HuH-7.5 (cell line): ENCODE measurements at regions not wholly inside any gene's neighbourhood (a gene's known extent, or its start where the extent isn't known, plus 50 kb on each side); places are given as distances from the start of the nearest gene placed in this dataset.

Experiments used
- DNase-seq: peaks from one replicate; pipeline ENCODE4 v3.0.0; 2011; ENCODE audit warnings: low spot score

DNA sequence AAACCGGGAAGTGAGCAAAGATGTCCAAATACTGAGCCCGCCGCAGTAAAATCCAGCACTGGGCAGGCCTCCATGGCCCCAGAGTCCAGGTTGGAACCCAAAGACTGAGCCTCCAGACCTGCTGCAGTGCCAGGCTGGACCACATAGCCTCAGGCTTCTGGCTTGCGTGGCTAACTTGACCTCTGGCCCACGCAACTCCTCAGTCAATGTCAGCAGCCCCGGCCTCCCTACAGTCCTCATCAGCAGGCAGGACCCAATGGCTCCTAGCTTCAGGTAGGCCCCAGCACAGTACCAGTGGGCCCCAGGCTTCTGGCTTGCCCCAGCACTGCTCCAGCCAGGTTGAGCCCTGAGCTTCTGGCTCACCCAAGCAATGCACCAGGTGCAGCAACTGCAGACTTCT is 245.1 kb upstream of the AFDN start:
- DNase-seq = no peak

DNA sequence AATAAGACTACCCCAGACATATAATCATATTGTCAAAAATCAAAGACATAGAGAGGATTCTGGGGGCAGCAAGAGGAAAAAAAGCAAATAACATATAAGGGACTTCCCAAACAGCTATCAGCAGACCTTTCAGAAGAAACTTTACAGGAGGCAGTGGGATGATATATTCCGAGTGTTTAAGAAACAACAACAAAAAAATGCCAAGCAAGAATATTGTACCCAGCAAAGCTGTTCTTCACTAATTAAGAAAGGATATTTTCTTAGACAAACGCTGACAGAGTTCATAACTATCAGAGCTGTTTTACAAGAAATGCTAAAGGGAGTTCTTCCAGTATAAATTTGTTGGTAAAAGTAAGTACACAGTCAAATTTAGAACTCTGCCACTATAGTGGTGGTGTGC is 243.3 kb upstream of the AFDN start:
- no peak for DNase-seq

DNA sequence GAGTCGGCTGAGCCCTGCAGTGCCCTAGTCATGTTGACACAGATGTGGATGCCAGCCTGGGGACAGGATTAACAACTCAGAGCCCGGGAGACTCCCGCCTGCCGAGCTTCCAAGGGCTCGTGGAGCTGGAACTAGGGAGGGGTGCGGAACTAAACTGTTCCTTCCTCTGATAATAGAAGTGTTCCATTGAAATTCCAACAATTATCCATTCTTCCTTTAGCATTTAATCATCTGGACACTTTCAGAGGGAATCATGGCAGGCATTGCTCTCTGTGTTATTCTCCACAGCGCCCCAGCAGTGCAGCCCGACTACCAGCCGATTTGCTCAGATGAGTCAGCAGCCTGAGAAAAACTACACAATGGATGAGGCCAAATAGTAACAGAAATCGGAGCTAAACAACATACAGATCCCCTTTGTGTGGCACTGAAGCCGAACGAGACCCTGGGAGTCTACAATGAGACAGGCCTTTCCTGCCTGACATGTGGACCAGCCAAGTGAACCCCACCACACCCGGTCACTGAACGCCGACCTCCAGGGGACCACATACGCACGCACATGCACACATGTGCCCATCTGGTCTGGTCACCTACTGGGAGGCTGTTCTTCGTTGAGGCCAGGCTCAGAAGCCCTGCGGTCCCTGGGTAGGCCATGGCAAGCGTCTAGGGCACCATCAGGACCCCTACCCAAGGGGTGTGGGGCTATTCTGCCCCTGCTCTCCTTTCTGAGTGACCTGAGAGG is 238.4 kb upstream of the AFDN start:
- DNase-seq = no peak

DNA sequence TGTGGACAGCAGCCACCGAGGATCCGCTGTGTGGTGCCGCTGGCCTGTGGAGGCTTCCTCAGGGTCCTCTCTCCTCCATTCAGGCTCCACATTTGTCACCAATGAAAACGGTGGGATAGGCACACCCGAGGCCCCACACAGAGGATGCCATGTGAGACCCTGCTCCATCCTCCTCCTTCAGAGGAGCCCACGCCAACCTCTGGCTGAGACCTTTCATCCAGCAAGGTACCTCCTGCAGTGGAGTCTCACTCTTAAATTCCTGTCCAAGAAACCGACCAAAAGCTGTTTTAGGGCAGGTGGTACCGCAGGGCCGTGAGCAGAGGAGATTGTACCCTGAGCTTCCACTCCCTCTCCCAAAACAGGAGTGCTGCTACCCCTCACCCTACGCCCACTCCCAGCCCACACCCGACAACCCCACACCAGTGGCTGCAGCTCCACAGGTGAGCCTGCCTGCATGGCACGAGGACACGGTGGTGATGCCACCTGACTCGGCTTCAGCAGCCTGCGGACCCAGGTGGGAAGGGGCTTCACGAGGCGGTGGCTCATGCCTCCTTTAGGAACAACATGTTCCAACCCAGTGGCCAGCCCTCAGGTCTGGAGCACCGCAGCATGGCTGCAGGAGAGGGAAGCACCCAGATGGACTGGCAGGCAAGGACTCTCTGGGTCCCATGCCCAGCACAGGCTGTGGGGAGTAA is 237.6 kb upstream of the AFDN start:
- no peak for DNase-seq

DNA sequence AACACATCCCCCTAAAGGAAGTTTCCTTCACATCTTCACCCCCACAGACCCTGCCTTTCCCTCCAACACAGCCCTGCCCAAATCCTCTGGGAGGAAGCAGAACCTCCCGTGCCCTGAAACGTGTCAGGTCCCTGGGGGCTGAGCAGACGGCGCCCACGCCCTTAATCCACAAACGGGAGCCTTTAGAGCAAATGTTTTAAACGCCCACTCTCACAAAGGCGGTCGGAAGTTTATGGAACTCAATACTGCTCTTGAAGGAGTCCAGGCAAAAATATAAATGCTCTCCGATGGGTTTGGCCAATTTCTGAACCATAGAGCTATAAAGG is 237.1 kb upstream of the AFDN start:
- no peak for DNase-seq

DNA sequence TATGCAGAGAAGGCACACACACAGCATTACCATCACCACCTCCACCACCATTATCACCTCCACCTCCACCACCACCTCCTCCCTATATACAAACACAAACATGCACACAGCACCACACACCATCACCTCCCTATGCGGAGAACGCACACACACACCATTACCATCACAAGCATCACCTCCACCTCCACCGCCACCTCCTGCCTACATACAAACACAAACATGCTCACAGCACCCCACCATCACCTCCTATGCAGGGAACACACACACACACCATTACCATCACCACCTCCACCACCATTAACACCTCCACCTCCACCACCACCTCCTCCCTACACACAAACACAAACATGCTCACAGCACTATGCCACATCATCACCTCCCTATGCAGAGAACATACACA is 236.5 kb upstream of the AFDN start:
- no peak for DNase-seq
